Activated naive CD8-positive, alpha-beta T cell treated with anti-CD3 and anti-CD28 coated beads, Interleukin-2, amount 50 U/mL, for 24 hours (primary cell): ENCODE measurements at regions not wholly inside any gene's neighbourhood (a gene's known extent, or its start where the extent isn't known, plus 50 kb on each side); places are given as distances from the start of the nearest gene placed in this dataset.
"Not testable (repeated sequence)": the region's sequence is repeated elsewhere in the genome, so short reads cannot be mapped to it uniquely, and the experiment has no call there.

Source experiments
- ATAC-seq: fragments of 150-1000 bp; cut with Tn5 transposase; one replicate; pipeline ENCODE4 v1.10.0; 2021
- DNase-seq: peaks from one replicate; pipeline ENCODE4 v3.0.0; 2021
- H3K27ac Mint-ChIP-seq: one replicate; pipeline ENCODE4 v1.8.0; 2021; ENCODE audit warnings: mild to moderate bottlenecking, mixed read lengths
- H3K27me3 Mint-ChIP-seq: one replicate; pipeline ENCODE4 v1.8.0; 2021; ENCODE audit warnings: mixed read lengths
- H3K36me3 Mint-ChIP-seq: one replicate; pipeline ENCODE4 v1.8.0; 2021; ENCODE audit warnings: low read depth, mixed read lengths
- H3K4me1 Mint-ChIP-seq: one replicate; pipeline ENCODE4 v1.8.0; 2021; ENCODE audit warnings: mixed read lengths
- H3K4me3 Mint-ChIP-seq: one replicate; pipeline ENCODE4 v1.8.0; 2021; ENCODE audit warnings: mild to moderate bottlenecking, moderate library complexity, mixed read lengths
- H3K9me3 Mint-ChIP-seq: one replicate; pipeline ENCODE4 v1.8.0; 2021; ENCODE audit warnings: mixed read lengths

- H3K27me3 Mint-ChIP-seq = no peaks in the 10 kb centered on the region
- H3K9me3 Mint-ChIP-seq = no peaks in the 10 kb centered on the region
- DNase-seq = no peak
- H3K4me3 Mint-ChIP-seq = no peak overlapping the region
- H3K36me3 Mint-ChIP-seq = no peaks in the 10 kb centered on the region
- no peak overlapping the region for H3K27ac Mint-ChIP-seq
- no peaks in the 10 kb centered on the region for H3K4me1 Mint-ChIP-seq
- no peak for ATAC-seq
Measured at GRCh38 chr1:115440733-115441132, 102.7 kb upstream of the NGF start.

DNA sequence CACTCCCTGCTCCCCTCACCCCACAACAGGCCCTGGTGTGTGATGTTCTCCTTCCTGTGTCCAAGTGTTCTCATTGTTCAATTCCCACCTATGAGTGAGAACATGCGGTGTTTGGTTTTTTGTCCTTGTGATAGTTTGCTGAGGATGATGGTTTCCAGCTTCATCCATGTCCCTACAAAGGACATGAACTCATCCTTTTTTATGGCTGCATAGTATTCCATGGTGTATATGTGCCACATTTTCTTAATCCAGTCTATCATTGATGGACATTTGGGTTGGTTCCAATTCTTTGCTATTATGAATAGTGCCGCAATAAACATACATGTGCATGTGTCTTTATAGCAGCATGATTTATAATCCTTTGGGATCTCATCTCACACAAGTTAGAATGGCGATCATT lies 101.5 kb upstream of the NGF start:
- H3K36me3 Mint-ChIP-seq, H3K27me3 Mint-ChIP-seq, H3K4me1 Mint-ChIP-seq, DNase-seq, H3K27ac Mint-ChIP-seq, ATAC-seq, H3K4me3 Mint-ChIP-seq, H3K9me3 Mint-ChIP-seq: not testable (repeated sequence)

- ATAC-seq (no peak), DNase-seq (no peak)
- Mint-ChIP-seq H3K27me3 (peaks cover 2% of the 10 kb centered on the region), H3K4me3 (no peak overlapping the region), H3K9me3 (no peaks in the 10 kb centered on the region), H3K36me3 (no peaks in the 10 kb centered on the region), H3K4me1 (no peaks in the 10 kb centered on the region), H3K27ac (no peak overlapping the region)
Measured at GRCh38 chr1:115437196-115437595, 99.1 kb upstream of the NGF start.

- Mint-ChIP-seq H3K27ac (no peak overlapping the region), H3K9me3 (no peaks in the 10 kb centered on the region), H3K4me3 (no peak overlapping the region), H3K27me3 (peaks cover 4% of the 10 kb centered on the region), H3K36me3 (no peaks in the 10 kb centered on the region), H3K4me1 (no peaks in the 10 kb centered on the region)
- ATAC-seq (no peak), DNase-seq (no peak)
Measured at GRCh38 chr1:115436596-115436995, 98.5 kb upstream of the NGF start.

- H3K9me3 Mint-ChIP-seq = no peaks in the 10 kb centered on the region
- peaks cover 1% of the 10 kb centered on the region for H3K4me1 Mint-ChIP-seq
- H3K4me3 Mint-ChIP-seq = no peak overlapping the region
- ATAC-seq (no peak), DNase-seq (no peak)
- H3K36me3 Mint-ChIP-seq = no peaks in the 10 kb centered on the region
- H3K27ac Mint-ChIP-seq = no peak overlapping the region
- peaks cover 6% of the 10 kb centered on the region for H3K27me3 Mint-ChIP-seq
Measured at GRCh38 chr1:115433483-115433882, 95.4 kb upstream of the NGF start.

GRCh38 chr1:115432061-115432460 lies 94.0 kb upstream of the NGF start:
- Mint-ChIP-seq H3K36me3 (no peaks in the 10 kb centered on the region), H3K4me3 (no peak overlapping the region)
- ATAC-seq = no peak

GRCh38 chr1:115430441-115431158 lies 92.6 kb upstream of the NGF start:
- peak; percentile 17 for ATAC-seq
- H3K27ac Mint-ChIP-seq = no peak overlapping the region
- no peaks in the 10 kb centered on the region for H3K36me3 Mint-ChIP-seq
- peaks cover 1% of the 10 kb centered on the region for H3K4me1 Mint-ChIP-seq
- H3K9me3 Mint-ChIP-seq = no peaks in the 10 kb centered on the region
- DNase-seq = no peak
- peaks cover 9% of the 10 kb centered on the region for H3K27me3 Mint-ChIP-seq
- no peak overlapping the region for H3K4me3 Mint-ChIP-seq

More at GRCh38 chr1:115432061-115432460, 94.0 kb upstream of the NGF start:
- Mint-ChIP-seq H3K27ac (no peak overlapping the region), H3K27me3 (peaks cover 6% of the 10 kb centered on the region), H3K4me1 (peaks cover 1% of the 10 kb centered on the region), H3K9me3 (no peaks in the 10 kb centered on the region)
- no peak for DNase-seq

GRCh38 chr1:115429884-115430283 lies 91.8 kb upstream of the NGF start:
- ATAC-seq (no peak), DNase-seq (no peak)
- Mint-ChIP-seq H3K4me3 (no peak overlapping the region), H3K27me3 (peaks cover 12% of the 10 kb centered on the region), H3K27ac (no peak overlapping the region), H3K9me3 (no peaks in the 10 kb centered on the region), H3K36me3 (no peaks in the 10 kb centered on the region), H3K4me1 (peaks cover 1% of the 10 kb centered on the region)

DNA sequence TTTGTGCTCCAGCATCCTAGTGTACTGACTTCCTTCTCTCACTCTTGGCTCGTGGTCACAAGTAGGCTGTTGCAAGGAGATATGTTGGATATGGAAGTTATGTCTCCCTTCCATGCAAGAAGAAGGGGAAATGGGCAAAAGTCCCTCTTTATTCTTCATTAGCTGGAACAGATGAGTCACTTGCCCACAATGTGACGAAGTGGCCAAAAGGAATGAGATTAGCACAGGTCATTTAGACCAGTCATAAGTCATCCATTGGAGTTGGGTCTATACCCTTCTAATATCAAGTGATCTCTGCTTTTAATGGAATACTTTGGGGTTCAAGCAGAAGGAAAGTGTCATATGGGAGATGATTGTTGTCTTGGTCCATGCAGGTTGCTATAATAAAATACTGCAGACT lies 91.2 kb upstream of the NGF start:
- ATAC-seq = no peak

DNA sequence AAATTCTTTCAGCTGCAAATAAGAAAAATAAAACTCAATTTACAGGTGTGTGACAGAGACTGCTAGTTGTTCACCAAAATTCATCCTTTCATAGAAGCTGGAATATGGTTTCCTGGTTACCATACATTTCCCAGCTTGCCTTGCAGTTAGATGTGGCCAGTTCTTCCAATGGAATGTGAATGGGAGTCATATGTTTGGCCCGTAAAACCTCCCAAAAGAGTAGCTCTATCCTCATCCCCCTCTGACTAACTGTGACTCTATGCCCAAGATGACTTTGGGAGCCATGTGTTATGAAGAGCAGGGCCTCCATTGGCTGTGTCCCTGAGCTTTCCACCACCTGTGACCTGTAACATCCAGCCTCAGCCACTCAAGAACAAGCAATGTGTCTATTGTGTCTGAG lies 90.6 kb upstream of the NGF start:
- Mint-ChIP-seq H3K4me1 (peaks cover 1% of the 10 kb centered on the region), H3K27ac (no peak overlapping the region), H3K9me3 (no peaks in the 10 kb centered on the region), H3K4me3 (no peak overlapping the region), H3K36me3 (no peaks in the 10 kb centered on the region), H3K27me3 (peaks cover 22% of the 10 kb centered on the region)
- DNase-seq (no peak), ATAC-seq (no peak)

More for the DNA sequence above, 91.2 kb upstream of the NGF start:
- DNase-seq = no peak
- Mint-ChIP-seq H3K4me1 (peaks cover 1% of the 10 kb centered on the region), H3K4me3 (no peak overlapping the region), H3K27me3 (peaks cover 17% of the 10 kb centered on the region), H3K27ac (no peak overlapping the region), H3K36me3 (no peaks in the 10 kb centered on the region), H3K9me3 (no peaks in the 10 kb centered on the region)

GRCh38 chr1:115428256-115428655 lies 90.2 kb upstream of the NGF start:
- no peak overlapping the region for H3K27ac Mint-ChIP-seq
- H3K9me3 Mint-ChIP-seq = no peaks in the 10 kb centered on the region
- no peak overlapping the region for H3K4me3 Mint-ChIP-seq
- no peak for ATAC-seq
- H3K4me1 Mint-ChIP-seq = peaks cover 1% of the 10 kb centered on the region
- DNase-seq = no peak
- H3K27me3 Mint-ChIP-seq = peaks cover 26% of the 10 kb centered on the region
- H3K36me3 Mint-ChIP-seq = no peaks in the 10 kb centered on the region

GRCh38 chr1:115426956-115427355 lies 88.9 kb upstream of the NGF start:
- H3K27me3 Mint-ChIP-seq = peaks cover 30% of the 10 kb centered on the region
- H3K4me3 Mint-ChIP-seq = no peak overlapping the region
- H3K4me1 Mint-ChIP-seq = peaks cover 1% of the 10 kb centered on the region
- ATAC-seq = no peak
- no peaks in the 10 kb centered on the region for H3K36me3 Mint-ChIP-seq
- H3K27ac Mint-ChIP-seq = no peak overlapping the region
- H3K9me3 Mint-ChIP-seq = no peaks in the 10 kb centered on the region
- no peak for DNase-seq

DNA sequence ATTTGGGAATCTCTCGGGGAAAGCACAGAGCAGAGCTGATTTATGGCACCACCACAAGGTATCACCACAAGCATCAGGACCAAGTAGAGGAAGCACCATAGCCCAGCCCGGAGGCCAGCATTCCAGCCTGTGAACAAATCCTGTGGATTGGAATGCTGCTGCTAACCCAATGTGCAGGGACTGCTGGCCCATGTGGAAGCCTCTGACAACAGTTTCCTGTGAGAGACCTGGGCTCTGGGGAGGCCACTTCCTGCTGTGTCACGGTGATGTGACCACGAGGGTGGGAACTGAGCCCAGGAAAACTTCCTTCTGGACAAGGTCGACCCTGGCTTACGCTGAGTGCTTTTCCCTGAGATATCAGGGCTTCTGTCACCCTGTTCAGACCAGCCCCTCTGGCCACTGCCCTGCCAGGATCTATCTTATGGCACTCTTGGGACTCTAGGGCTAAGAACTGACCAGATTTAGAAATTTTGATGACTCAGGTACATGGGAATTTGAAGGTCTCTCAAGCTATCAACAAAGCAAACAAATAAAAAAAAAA lies 88.3 kb upstream of the NGF start:
- no peak for DNase-seq
- Mint-ChIP-seq H3K4me1 (peaks cover 1% of the 10 kb centered on the region), H3K27me3 (peaks cover 30% of the 10 kb centered on the region)

DNA sequence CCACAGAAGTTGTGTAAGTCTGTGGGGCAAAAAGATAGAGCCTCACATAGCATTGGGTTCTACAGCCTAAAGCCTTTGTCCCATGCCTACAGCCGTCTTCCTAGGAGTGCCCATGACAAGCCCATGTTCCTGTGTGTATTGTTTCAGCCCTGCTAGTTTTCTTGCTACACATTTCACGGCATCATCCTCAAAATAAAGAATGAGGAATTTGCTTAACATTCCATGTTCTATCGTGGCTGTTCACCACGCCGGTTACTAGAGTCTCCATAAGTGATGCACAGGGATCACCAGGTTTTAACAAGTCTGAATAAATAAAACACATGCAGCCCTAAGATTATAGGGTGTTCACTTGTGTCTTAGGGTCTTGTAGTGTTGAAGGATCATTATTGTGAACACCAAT lies 87.4 kb upstream of the NGF start:
- H3K27me3 Mint-ChIP-seq = peaks cover 31% of the 10 kb centered on the region
- H3K36me3 Mint-ChIP-seq = no peaks in the 10 kb centered on the region
- H3K4me3 Mint-ChIP-seq = no peak overlapping the region
- ATAC-seq = no peak
- no peak overlapping the region for H3K27ac Mint-ChIP-seq
- peaks cover 4% of the 10 kb centered on the region for H3K9me3 Mint-ChIP-seq
- no peak for DNase-seq
- H3K4me1 Mint-ChIP-seq = peaks cover 5% of the 10 kb centered on the region

More for the DNA sequence above, 88.3 kb upstream of the NGF start:
- Mint-ChIP-seq H3K4me3 (no peak overlapping the region), H3K27ac (no peak overlapping the region), H3K36me3 (no peaks in the 10 kb centered on the region), H3K9me3 (peaks cover 4% of the 10 kb centered on the region)
- ATAC-seq = no peak

DNA sequence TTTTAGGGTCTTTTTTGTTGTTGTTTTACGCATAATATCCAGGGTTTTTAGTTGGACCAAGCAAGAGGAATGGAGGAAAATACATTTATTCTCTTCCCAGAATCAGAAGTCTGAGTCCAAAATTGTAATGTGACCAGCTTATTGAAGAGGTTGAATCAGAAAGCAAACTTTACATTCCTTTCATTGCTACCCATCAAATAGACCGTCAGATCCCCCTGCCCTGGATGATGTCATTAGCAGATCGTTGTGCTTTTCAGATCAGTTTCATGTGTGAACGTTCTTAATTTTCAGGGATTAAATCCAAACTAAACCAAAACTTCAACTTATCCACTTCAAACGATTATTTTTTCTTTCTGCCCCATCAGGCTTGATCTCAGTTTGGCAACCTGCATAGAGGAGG lies 85.7 kb upstream of the NGF start:
- Mint-ChIP-seq H3K27me3 (peaks cover 31% of the 10 kb centered on the region), H3K9me3 (peaks cover 4% of the 10 kb centered on the region), H3K4me1 (peaks cover 9% of the 10 kb centered on the region), H3K27ac (no peak overlapping the region), H3K36me3 (no peaks in the 10 kb centered on the region), H3K4me3 (no peak overlapping the region)
- no peak for DNase-seq
- ATAC-seq = no peak
